ENCODE measurements at regions not wholly inside any gene's neighbourhood (a gene's known extent, or its start where the extent isn't known, plus 50 kb on each side); places are given as distances from the start of the nearest gene placed in this dataset.

DNA sequence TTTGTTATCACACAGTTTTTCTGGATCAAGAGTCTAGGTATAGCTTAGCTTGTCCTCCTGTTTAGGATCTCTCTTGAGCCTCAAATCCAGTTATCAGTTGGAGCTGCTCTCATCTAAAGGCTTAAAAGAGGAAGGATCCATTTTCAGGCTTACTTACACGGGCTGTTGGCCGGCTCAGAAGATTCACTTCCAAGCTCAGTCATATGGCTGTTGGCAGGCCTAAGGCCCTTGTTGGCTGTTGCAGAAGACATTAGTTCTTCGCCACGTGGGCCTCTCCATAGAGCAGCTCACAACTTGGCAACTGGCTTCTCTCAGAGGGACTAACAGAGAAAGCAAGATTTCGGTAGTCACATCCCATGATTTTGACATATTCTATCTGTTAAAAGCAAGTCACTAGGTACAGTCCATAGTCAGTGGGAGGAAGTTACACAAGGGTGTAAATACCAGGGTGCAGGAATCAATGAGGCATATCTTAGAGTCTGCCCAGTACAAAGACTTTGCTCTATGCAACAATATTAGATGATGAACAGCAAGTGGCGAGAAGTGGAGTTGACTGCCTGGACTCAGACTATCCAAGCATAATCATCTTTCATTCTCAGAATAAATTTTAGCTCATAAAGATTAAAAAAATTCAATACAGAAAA lies 280.1 kb upstream of the MBL2 start:
- TF ChIP-seq CTCF (conservative IDR thresholded peaks at IDR 0.05) = no peak

More for the DNA sequence above, 280.1 kb upstream of the MBL2 start:
- no peak overlapping the region for H4K5ac ChIP-seq (ENCODE audit: insufficient read length, low read depth, low read length)
- no peak overlapping the region for H2BK12ac ChIP-seq (ENCODE audit: insufficient read length, low read depth, low read length)
- H4K8ac ChIP-seq (replicated peaks; ENCODE audit: insufficient read length, low read depth, low read length) = no peak overlapping the region
- no peaks in the 10 kb centered on the region for H3K79me2 ChIP-seq (ENCODE audit: insufficient read depth, low read length)
- no peaks in the 10 kb centered on the region for H3K4me1 ChIP-seq (ENCODE audit: insufficient read depth, low read length)
- Mint-ChIP-seq H3K27me3 (ENCODE audit: low read depth) (no peaks in the 10 kb centered on the region), H3K4me1 (no peaks in the 10 kb centered on the region), H3K9me3 (no peaks in the 10 kb centered on the region), H3K4me3 (no peak overlapping the region), H3K27ac (no peak overlapping the region), H3K36me3 (ENCODE audit: insufficient read depth in 1 of 3, low read depth in 3 of 3) (no peaks in the 10 kb centered on the region)
- no peaks in the 10 kb centered on the region for H4K20me1 ChIP-seq (ENCODE audit: control insufficient read depth, insufficient read depth, insufficient read length)
- no peak overlapping the region for H2BK15ac ChIP-seq (ENCODE audit: low read depth, low read length)
- no peak overlapping the region for H2BK5ac ChIP-seq (ENCODE audit: insufficient read length, low read length)
- H3K79me1 ChIP-seq (ENCODE audit: insufficient read depth, low read depth, low read length, poor library complexity, severe bottlenecking) = no peaks in the 10 kb centered on the region
- H2BK20ac ChIP-seq (ENCODE audit: low read depth, low read length, poor library complexity, severe bottlenecking) = no peak overlapping the region
- no peak overlapping the region for H3K4ac ChIP-seq (ENCODE audit: low read depth, low read length)
- no peak overlapping the region for H3K23ac ChIP-seq (ENCODE audit: insufficient read length, low read depth, low read length)
- no peak overlapping the region for H3K9ac ChIP-seq (ENCODE audit: extremely low read depth, insufficient read length, low read length)
- no peaks in the 10 kb centered on the region for H3K27me3 ChIP-seq (ENCODE audit: insufficient read depth, low read length)
- no peak overlapping the region for H3K14ac ChIP-seq (ENCODE audit: insufficient read depth, low read length)
- DNase-seq = no peak
- no peak overlapping the region for H3K4me2 ChIP-seq (ENCODE audit: insufficient read depth, insufficient read length, low read length)
- H3K56ac ChIP-seq (ENCODE audit: insufficient read length, low read depth, low read length) = no peak overlapping the region
- H2BK120ac ChIP-seq (ENCODE audit: low read depth, low read length, poor library complexity, severe bottlenecking) = no peak overlapping the region
- no peak overlapping the region for H4K91ac ChIP-seq (ENCODE audit: insufficient read length, low read depth, low read length)
- H3T11ph ChIP-seq (ENCODE audit: low read length) = no peak overlapping the region
- H3K27ac ChIP-seq (ENCODE audit: insufficient read length, low read depth, low read length) = no peak overlapping the region
- no peak overlapping the region for H2AFZ ChIP-seq (ENCODE audit: low read length)
- no peak overlapping the region for H2AK5ac ChIP-seq (ENCODE audit: insufficient read length, low read length)
- H3K9me3 ChIP-seq (ENCODE audit: control insufficient read depth, low read depth, low read length) = no peaks in the 10 kb centered on the region
- no CpG with 5 or more reads among the region's 6 CpGs for WGBS (ENCODE audit: extremely low coverage, insufficient read length, low lambda C conversion rate)
- H3K18ac ChIP-seq (ENCODE audit: insufficient read length, low read depth, low read length) = no peak overlapping the region
- H3K23me2 ChIP-seq (ENCODE audit: insufficient read length, low read depth, low read length, poor library complexity, severe bottlenecking) = no peaks in the 10 kb centered on the region
